ENCODE measurements at regions not wholly inside any gene's neighbourhood (a gene's known extent, or its start where the extent isn't known, plus 50 kb on each side); places are given as distances from the start of the nearest gene placed in this dataset.

DNA sequence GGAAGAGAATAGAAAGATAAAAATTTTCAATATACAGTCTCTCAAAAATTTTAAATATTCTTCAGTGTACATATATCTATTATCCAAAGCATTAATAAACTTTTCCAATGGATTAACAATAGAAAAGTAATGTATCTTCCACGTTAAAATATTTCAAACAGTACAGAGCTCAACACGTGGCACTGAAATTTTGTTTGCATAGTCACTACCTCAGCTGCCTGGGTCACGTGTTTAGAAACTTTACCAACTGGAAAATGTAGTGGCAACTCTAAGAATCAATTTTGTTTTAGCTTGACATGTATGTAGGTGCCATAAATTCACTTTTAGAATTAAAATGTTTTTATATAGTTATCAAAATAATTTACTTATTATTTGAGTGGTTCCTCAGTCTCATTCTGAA is 85.3 kb downstream of the CNTN3 start:
- TF ChIP-seq POLR2A (IDR thresholded peaks at IDR 0.05; ENCODE audit: low read depth, low read length) (no peak), POU2F2 (IDR thresholded peaks at IDR 0.05; ENCODE audit: low read depth, low read length) (no peak), POLR2AphosphoS5 (IDR thresholded peaks at IDR 0.05; ENCODE audit: low read depth, low read length) (no peak), TAF1 (IDR thresholded peaks at IDR 0.05; ENCODE audit: low read depth, low read length) (no peak), SPI1 (IDR thresholded peaks at IDR 0.05; ENCODE audit: low read depth, low read length) (no peak), PAX5 (IDR thresholded peaks at IDR 0.05; ENCODE audit: insufficient read depth, low read length, severe bottlenecking) (no peak)

Data from GM12891 (cell line).